ENCODE measurements at regions not wholly inside any gene's neighbourhood (a gene's known extent, or its start where the extent isn't known, plus 50 kb on each side); places are given as distances from the start of the nearest gene placed in this dataset.
A peak's percentile ranks its signal among the peaks of the same experiment; 100 is the strongest.

DNA sequence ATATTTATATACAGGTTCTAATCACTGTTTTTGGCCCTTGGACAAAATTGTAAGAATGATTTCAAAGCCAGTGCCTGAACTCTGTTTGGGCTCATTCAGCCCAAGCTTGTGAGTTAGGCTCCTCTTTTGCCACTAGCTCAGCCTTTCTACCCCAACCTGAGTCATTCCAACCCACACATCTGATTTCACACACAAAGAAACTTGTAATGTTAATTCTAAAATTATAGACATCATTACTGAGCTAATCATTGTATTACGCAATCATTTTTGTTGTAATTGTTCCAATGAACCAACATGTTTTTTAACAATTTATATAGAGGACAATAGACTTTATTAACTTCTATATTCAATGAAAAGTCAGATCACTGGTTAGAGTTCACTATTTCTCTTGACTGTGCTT, 441.1 kb downstream of the ETNK1 start:
- TF ChIP-seq, protein P1, sequence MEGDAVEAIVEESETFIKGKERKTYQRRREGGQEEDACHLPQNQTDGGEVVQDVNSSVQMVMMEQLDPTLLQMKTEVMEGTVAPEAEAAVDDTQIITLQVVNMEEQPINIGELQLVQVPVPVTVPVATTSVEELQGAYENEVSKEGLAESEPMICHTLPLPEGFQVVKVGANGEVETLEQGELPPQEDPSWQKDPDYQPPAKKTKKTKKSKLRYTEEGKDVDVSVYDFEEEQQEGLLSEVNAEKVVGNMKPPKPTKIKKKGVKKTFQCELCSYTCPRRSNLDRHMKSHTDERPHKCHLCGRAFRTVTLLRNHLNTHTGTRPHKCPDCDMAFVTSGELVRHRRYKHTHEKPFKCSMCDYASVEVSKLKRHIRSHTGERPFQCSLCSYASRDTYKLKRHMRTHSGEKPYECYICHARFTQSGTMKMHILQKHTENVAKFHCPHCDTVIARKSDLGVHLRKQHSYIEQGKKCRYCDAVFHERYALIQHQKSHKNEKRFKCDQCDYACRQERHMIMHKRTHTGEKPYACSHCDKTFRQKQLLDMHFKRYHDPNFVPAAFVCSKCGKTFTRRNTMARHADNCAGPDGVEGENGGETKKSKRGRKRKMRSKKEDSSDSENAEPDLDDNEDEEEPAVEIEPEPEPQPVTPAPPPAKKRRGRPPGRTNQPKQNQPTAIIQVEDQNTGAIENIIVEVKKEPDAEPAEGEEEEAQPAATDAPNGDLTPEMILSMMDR (IDR thresholded peaks at IDR 0.05; ENCODE audit: low read depth, low read length) = no peak
- no peak for DNase-seq (ENCODE audit: extremely low read depth, low read depth)

DNA sequence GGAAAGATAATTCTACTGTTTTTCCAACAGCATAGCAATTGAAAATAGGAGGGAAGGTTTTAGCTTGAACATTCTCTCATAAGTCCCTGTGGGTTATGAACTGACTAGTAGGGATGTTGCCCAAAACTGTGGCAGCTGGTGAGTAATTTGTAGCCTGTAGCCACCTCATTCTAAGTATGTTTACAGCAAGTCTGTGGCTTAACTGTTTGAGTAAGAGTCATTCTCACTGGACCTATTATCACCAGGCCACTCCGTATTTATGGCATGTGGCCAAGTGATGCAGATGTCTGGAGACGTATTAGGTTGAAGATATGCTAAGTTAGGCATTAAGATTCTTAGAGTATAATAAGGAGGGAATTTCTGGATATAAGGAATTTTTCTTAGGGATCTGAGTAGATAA, 458.3 kb downstream of the ETNK1 start:
- DNase-seq (ENCODE audit: extremely low read depth, low read depth) = peak; percentile 15
- TF ChIP-seq, protein P1 (IDR thresholded peaks at IDR 0.05; ENCODE audit: low read depth, low read length) = no peak

DNA sequence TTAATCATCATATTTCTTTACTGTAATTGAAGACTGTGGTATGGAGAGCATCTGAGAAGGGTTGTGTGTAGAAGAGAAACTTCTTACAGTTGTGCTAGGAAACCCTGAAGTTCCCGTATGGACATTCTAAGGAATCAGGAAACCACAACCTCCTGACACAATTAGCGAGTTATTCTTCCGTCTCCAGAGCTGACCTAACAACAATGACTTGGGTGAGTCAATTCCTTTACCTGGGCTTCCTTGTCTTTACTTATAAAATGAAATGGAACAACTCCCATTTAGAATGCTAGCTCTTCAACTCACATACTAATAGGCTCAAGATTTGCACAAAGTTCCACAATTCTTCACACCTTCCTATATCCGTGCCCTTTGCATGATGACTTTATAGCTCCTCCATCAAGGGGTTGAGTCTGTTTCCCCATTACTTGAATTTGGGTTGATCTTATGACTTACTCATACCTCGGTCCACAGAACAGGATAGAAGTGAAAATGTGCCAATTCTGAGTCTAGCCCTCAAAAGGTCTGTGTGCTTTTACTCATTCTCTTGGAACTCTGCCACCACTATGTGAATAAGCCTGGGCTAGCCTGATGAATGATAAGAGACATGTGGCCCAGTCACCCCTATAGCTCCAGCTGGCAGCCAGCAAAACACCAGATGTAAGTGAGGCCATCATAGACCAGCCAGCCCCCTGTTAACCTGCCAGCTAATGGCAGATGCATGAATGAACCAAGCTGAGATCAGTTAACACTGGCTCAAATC, 459.4 kb downstream of the ETNK1 start:
- peak; percentile 53 for DNase-seq (ENCODE audit: extremely low read depth, low read depth)
- TF ChIP-seq, protein P1 (IDR thresholded peaks at IDR 0.05; ENCODE audit: low read depth, low read length) = no peak

DNA sequence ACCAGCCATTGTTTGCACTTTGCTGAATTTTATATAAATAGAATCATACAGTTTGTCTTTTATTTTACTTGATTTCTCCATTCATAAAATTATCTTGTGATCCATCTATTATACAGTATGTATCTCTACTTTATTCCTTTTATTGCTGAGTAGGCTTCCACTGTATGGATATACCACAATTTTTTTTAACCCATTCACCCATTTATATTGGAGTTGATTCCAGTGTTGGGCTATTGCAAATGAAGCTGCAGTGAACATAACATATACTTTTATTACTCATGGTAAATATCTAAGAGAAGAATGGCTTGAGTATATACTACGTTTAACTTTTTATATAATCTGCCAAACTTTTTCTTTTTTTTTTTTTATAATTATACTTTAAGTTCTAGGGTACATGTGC, 463.6 kb downstream of the ETNK1 start:
- DNase-seq (ENCODE audit: extremely low read depth, low read depth) = no peak
- TF ChIP-seq, protein P1 (IDR thresholded peaks at IDR 0.05; ENCODE audit: low read depth, low read length) = no peak

DNA sequence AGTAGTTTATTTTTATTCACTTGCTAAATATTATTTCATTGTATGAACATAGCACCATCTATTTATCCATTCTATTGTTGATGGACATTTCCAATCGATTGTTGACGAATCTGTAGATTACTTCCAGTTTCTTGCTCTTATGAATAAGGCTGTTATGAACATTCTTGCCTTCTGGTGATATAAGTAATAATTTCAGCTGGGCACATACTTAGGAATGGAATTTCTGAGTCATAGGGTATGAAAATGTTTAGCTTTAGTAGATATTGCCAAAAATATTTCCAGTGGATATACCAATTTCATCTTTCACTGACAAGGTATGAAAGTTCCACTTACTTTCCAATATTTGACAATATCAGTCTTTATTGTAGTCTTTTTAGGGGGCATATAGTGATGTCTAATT, 468.5 kb downstream of the ETNK1 start:
- TF ChIP-seq, protein P1 (IDR thresholded peaks at IDR 0.05; ENCODE audit: low read depth, low read length) = no peak
- DNase-seq (ENCODE audit: extremely low read depth, low read depth) = no peak

DNA sequence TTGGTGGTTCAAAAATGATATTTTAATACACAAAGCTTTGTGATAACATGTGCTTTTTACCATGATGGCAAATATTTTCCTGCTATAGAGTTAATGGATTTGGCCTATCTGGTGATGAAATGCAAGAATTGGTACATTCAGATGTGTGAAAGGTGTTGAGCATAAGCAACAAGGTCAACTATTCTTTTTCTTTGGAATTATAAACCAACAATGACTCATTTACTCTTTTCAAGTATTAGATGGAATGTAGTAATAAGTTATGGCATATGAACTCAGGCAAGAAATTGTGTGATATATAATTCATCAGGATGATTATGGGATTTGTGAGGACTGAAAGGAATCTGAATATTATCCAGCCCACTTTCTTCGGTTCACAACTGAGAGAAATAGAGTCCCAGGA, 471.4 kb downstream of the ETNK1 start:
- no peak for DNase-seq (ENCODE audit: extremely low read depth, low read depth)
- TF ChIP-seq, protein P1 (IDR thresholded peaks at IDR 0.05; ENCODE audit: low read depth, low read length) = no peak

DNA sequence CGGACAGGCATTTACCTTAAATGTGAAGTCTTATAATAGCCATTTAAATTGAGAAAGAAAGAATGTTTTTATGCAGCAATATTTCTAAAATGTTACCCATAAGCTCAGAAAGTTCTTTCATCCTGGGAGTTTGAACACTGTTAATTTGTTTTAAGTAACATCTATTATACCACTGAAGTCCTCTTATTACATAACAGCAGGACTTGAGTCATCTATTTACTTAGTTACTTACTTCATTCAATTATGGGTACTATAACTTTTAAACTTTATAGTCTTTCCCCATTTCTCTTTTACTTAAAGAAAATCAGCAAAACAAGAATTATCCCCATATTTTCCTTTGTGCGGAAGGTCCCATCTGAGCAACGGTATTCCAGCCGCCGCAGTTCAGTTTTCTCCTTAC, 473.1 kb downstream of the ETNK1 start:
- no peak for DNase-seq (ENCODE audit: extremely low read depth, low read depth)
- TF ChIP-seq, protein P1 (IDR thresholded peaks at IDR 0.05; ENCODE audit: low read depth, low read length) = no peak

All from AG09319 (cell line).